HG02981 (cell line): ENCODE measurements at regions not wholly inside any gene's neighbourhood (a gene's known extent, or its start where the extent isn't known, plus 50 kb on each side); places are given as distances from the start of the nearest gene placed in this dataset.

Experiments used
- ATAC-seq: cut with Tn5 transposase; IDR thresholded peaks from one replicate; pipeline ENCODE4 v1.9.1; 2021; ENCODE audit warnings: mild to moderate bottlenecking, moderate library complexity; ENCODE audit not compliant: unreplicated experiment

DNA sequence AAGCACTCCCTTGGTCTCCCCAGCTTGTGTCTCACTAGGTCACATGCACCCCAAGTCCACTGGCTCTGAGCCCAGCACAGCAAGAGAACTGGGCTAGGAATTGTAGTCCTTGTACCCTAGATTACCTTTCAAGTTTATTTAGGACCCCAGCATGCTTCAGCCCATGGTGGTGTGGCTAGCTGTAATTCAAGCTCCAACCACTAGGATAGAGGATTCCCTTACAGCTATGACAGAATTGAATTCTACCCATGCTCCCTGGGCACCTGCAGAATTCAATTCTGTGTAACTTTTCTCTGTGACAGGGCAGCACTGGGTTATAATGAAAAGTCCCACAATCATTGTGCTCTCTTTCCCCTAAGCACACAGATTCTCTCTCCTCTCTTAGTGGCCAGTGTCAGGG, 253.8 kb upstream of the DMD start:
- ATAC-seq = no peak

- ATAC-seq = no peak
Observed at GRCh38 chrX:33457102-33457501, 245.8 kb upstream of the DMD start.

- ATAC-seq = no peak
Observed at GRCh38 chrX:33447285-33447684, 235.9 kb upstream of the DMD start.

GRCh38 chrX:33434256-33435092, 223.1 kb upstream of the DMD start:
- ATAC-seq = peak; percentile 59

DNA sequence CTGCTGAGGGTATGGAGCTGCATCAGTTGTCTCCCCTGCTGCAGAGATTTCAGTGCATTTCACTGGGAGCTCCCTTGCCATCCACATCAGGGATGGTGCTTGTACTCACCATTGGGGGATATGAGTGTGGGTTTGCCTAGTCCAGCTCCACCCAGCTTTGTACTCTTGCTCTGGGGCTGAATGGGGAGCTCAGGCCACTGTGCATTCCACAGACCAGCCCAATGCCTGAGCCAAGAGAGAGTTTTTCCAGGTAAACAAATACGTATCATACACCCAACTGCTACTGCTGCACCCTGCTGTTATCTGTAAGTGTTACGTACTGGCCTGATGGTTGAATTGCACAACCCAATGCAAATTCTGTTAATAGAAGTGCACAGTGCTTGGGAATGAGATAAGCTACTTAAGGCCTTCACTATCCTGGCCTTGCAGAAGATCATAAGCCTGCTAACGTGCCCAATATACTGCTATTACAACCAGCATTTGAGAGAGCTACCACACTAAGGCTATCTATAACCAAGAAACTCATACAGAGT, 205.0 kb upstream of the DMD start:
- no peak for ATAC-seq

GRCh38 chrX:33415459-33415858, 204.1 kb upstream of the DMD start:
- ATAC-seq = no peak

DNA sequence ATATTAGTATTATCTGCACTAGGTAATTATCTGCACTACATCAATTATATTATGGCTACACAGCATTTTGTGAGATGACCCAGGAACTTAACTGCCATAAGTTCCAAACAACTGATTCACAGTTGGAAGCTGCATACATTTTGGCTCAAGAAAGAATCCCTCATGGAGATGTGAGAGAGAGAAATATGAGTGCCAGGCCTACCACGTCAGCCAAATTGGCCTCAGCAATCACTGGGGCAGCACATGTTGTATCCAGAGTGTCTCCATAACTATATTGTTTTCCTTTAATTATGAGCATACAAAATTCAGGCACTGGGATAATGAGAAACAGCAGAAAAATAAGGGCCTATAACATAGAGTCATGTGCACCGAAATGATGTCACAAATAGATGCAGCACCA, 174.2 kb upstream of the DMD start:
- ATAC-seq = no peak

DNA sequence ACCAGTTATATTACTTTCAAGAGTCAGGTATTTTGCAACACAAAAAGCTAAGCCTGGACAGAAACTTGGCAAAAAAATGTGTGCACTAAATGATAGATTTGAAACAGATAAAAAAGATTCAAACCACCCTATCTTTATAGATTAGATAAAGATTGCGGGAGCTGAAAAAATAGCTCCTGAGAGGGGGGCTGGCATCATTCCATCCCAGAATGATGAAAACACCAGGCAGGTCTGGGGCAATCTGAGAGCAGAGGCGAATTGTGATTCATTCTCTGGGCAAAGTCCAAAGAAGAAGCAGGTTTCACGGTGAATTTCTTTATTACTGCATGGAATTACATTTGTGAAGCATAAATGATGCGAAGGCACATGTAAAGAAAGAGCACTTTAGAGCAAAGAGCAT, 168.5 kb upstream of the DMD start:
- ATAC-seq = no peak

DNA sequence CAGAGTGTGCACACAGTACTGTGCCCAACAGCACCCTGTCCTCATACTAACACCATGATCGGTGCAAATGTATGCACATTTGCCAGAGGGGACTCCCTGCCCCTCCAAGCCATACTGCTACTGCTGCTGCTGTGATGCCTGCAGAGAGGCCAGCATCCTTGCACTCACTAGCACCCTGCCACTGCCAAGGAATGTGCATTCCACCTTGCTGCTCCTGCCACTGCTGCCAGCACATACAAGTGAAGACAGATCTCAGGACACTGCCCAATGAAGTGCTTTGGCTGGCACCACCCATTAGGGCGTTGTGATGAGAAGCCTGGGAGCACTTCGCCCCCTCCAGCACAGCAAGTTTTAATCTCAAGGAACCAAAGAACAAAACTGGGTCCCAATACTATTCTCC, 146.3 kb upstream of the DMD start:
- ATAC-seq = no peak

DNA sequence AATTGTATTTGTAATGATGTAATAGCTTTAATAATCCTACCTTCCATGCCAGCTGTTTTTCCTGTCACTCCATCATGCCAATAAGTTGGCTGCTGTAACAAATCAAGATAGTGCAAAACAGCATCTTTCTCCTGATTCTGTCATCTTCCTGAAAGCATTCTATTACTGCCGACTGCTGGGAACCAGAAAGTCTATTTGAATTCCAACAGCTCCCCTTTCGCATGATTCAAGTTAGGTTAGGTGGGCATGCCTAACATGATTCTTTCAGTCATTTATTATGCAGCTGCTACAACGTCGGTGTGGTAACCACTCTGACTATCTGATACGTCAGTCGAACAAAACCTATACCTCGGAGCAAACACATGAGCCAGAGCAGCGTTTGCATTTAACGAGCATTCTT, 127.9 kb upstream of the DMD start:
- ATAC-seq = no peak

DNA sequence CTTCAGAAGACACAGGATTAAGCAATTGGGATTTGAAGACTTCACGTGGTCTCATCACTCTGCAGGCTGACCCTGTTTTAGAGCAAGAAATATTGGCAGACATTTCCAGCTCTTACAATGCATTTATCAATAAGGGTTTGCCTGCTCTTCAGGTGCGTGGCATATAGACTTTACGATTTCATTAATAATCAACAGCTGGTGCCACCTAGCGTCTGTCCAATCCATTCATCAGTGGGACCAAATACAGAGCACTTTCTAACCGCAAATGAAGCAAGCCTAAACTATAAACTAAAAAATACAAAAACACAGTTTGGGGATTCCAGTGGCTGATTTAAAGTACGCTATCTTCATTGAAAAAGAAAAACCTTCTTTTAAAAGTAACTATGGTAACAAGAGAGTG, 125.4 kb upstream of the DMD start:
- no peak for ATAC-seq

DNA sequence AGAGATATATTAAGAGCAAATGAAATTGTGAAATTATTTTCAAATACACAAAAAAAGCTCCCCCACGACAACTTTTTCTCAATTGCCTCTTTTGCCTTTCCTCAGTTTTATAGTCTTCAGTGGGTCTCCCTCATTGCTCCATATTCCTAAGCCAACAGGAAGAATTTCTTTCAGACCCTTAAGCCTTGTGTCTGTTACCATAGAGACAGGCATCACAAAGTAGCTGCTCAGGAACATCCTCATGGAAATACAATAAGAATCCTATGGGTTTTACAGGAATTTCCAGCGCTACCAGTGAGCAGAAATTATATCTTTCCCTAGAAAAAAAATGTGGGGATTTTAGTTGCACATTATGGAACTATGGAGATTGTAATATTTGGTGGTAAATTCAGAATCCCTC, 121.9 kb upstream of the DMD start:
- no peak for ATAC-seq

- no peak for ATAC-seq
Observed at GRCh38 chrX:33330798-33331197, 119.4 kb upstream of the DMD start.

DNA sequence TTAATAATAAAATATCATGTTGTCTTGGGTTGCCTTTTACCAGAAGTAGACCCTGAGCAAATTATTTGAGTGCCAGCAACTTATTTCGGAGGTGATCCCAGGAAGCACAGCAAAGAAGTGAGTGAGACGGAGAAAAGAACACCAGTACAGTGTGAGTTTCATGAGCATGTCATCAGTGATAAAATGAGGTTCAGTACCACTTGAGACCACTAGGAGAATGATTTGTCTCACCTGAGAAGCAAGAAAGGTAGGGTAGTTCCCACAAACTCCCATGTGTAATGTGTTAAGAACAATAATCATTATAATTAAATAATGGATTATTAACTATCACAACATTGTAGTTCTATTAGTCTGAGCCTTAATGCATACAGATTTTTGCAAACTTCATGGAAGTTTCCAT, 112.8 kb upstream of the DMD start:
- ATAC-seq = no peak

GRCh38 chrX:33307911-33308354, 96.6 kb upstream of the DMD start:
- ATAC-seq = no peak

DNA sequence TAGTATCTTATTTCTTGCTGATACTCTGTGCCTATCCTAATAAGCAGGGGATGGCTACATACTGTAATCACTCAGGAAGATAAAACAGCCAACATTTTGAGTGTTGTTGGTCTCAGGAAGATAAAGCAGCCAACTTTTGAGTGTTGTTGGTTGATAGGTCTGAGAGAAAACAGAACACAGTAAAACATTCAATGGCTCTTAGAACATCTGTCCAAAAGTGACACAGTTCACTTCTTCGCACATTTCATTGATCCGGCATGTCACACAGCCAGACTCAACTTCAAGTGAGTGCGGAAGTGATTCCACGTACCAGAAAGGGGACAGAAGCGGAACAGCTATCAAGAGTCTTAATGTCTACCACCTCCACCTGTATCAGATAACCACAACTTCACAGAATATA, 87.3 kb upstream of the DMD start:
- no peak for ATAC-seq

- no peak for ATAC-seq
Observed at GRCh38 chrX:33285550-33285949, 74.2 kb upstream of the DMD start.

DNA sequence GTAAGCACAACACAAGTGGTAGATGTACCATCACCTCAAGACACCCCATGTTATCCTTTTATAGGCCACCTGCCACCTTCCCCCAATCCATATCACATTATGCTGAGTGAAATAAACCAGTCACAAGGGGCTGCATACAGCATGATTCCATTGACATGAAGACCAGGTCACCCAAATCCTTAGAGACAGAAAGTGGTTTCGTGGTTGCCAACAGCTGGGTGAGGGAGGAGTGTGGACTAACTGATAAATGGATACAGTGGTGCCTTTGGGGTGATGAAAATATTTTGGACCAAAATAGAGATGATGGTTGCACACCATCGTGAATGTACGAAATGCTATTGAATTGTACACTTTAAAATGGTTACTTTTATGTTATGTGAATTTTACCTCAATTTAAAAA, 65.7 kb upstream of the DMD start:
- ATAC-seq = no peak

DNA sequence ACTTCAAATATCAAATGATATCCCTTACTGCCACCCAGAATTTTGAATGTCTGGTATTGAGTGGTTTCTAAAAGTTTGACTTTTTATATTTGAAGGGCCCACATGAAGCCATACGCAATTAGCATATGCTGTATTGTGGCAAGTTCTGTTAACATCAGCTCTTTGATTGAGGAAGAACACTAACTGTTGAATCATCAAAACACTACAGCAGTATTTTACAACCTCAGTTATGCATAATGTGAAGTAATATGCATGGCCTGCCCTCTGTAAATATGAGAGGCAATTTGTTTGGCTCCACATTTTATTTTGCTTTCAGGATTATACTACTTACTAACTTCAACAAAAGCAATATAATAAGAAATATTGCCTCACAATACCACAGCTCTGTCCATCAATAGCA, 62.2 kb upstream of the DMD start:
- ATAC-seq = no peak

DNA sequence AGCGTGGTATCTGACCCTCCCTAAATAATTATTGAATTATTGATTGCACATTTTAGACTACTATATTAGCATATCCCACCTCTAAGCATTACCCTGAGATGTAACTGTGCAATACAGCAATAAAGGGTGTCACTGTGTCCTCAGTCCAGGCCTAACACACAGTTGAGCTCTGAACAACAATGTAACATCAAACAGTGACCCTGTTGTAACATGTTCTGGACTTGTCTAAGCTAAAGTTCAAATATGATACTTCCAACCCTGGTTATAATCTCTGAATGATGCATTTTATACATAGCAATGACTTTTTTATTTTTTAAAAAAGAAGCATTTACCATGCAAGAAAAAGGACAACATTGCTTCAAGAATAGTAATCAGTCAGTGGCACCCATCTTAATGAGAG, 61.6 kb upstream of the DMD start:
- no peak for ATAC-seq
